Natural killer cell (primary cell): ENCODE measurements at regions not wholly inside any gene's neighbourhood (a gene's known extent, or its start where the extent isn't known, plus 50 kb on each side); places are given as distances from the start of the nearest gene placed in this dataset.

ENCODE experiments used
- ATAC-seq, 3 donors: fragments of 150-1000 bp in 2 of 3; fragments of 200-7000 bp in 1 of 3; cut with Tn5 transposase; 1 replicate in 1 of 3; 2 replicates in 2 of 3; pipeline ENCODE4 v1.10.0; 2021; ENCODE audit warnings: mild to moderate bottlenecking in 2 of 3, moderate library complexity in 2 of 3
- DNase-seq, 2 donors: peaks; one replicate each; pipeline versions ENCODE4 v3.0.0 to v3.0.0-alpha.2; 2013 to 2021; ENCODE audit warnings: mixed read lengths in 1 of 2
- H3K27ac ChIP-seq: one replicate; pipeline ENCODE4 v1.5.1; 2013; ENCODE audit warnings: mild to moderate bottlenecking, low read length
- H3K27me3 ChIP-seq: one replicate; pipeline ENCODE4 v1.6.1; 2013; ENCODE audit warnings: low read length; ENCODE audit not compliant: control insufficient read depth, insufficient read depth
- H3K36me3 ChIP-seq: one replicate; pipeline ENCODE4 v1.6.1; 2013; ENCODE audit warnings: low read length; ENCODE audit not compliant: control insufficient read depth, insufficient read depth
- H3K4me1 ChIP-seq: one replicate; pipeline ENCODE4 v1.6.1; 2013; ENCODE audit warnings: low read length; ENCODE audit not compliant: control insufficient read depth, insufficient read depth
- H3K4me3 ChIP-seq: one replicate; pipeline ENCODE4 v1.5.1; 2013; ENCODE audit warnings: low read length
- H3K9me3 ChIP-seq: one replicate; pipeline ENCODE4 v1.6.1; 2013; ENCODE audit warnings: low read length; ENCODE audit not compliant: control insufficient read depth, insufficient read depth
- H3K27ac Mint-ChIP-seq, 2 donors: one replicate each; pipeline ENCODE4 v1.8.0; 2022; ENCODE audit warnings: mild to moderate bottlenecking in 2 of 2, mixed read lengths in 2 of 2, moderate library complexity in 1 of 2
- H3K27me3 Mint-ChIP-seq, 2 donors: one replicate each; pipeline ENCODE4 v1.8.0; 2022; ENCODE audit warnings: low read depth in 2 of 2, mixed read lengths in 2 of 2
- H3K36me3 Mint-ChIP-seq: one replicate; pipeline ENCODE4 v1.8.0; 2022; ENCODE audit warnings: mixed read lengths
- H3K4me1 Mint-ChIP-seq, 2 donors: one replicate each; pipeline ENCODE4 v1.8.0; 2022; ENCODE audit warnings: mixed read lengths in 2 of 2
- H3K4me3 Mint-ChIP-seq: one replicate; pipeline ENCODE4 v1.8.0; 2022; ENCODE audit warnings: mild to moderate bottlenecking, moderate library complexity, mixed read lengths
- H3K9me3 Mint-ChIP-seq, 2 donors: one replicate each; pipeline ENCODE4 v1.8.0; 2022; ENCODE audit warnings: mixed read lengths in 2 of 2
- CTCF ChIP-seq: fragments of 200-600 bp; IDR thresholded peaks from one replicate; pipeline ENCODE4 v1.8.0; 2022; ENCODE audit warnings: antibody characterized with exemption
- WGBS: methylation state at CpG from one replicate; pipeline ENCODE4 v1.1.7; 2013; ENCODE audit warnings: missing lambda C conversion rate; ENCODE audit not compliant: insufficient coverage; 5-methylcytosine and 5-hydroxymethylcytosine counted together
- intact Hi-C: fragments of 100-400 bp; cut with micrococcal nuclease; formaldehyde crosslinking; loops from one replicate; pipeline ENCODE4 v1.14.2; 2022

- Histone ChIP-seq H3K27me3 (no peaks in the 10 kb centered on the region), H3K27ac (no peak overlapping the region), H3K4me3 (no peak overlapping the region), H3K9me3 (no peaks in the 10 kb centered on the region), H3K36me3 (no peaks in the 10 kb centered on the region), H3K4me1 (no peaks in the 10 kb centered on the region)
- Mint-ChIP-seq H3K4me3 (no peak overlapping the region), H3K9me3 (peaks cover 10 to 18% of the 10 kb centered on the region in 2 donors), H3K27ac (no peak overlapping the region), H3K36me3 (no peaks in the 10 kb centered on the region), H3K27me3 (no peaks in the 10 kb centered on the region), H3K4me1 (no peaks in the 10 kb centered on the region)
- ATAC-seq (no peak), DNase-seq (no peak)
- no CpG with 5 or more reads among the region's 1 CpG for WGBS
- no peak for TF ChIP-seq CTCF
- intact Hi-C loops, result no loop called here
These were observed 666.6 kb downstream of the SLITRK1 start for GRCh38 chr13:83215627-83216026.

GRCh38 chr13:83214452-83214851 lies 667.8 kb downstream of the SLITRK1 start:
- no peaks in the 10 kb centered on the region for H3K4me1 ChIP-seq
- Mint-ChIP-seq H3K27ac (no peak overlapping the region), H3K4me3 (no peak overlapping the region), H3K36me3 (no peaks in the 10 kb centered on the region), H3K4me1 (no peaks in the 10 kb centered on the region), H3K27me3 (no peaks in the 10 kb centered on the region), H3K9me3 (peaks cover 7 to 22% of the 10 kb centered on the region in 2 donors)
- ATAC-seq (no peak), DNase-seq (no peak)
- H3K4me3 ChIP-seq, result no peak overlapping the region
- no peak for TF ChIP-seq CTCF
- no peaks in the 10 kb centered on the region for H3K36me3 ChIP-seq
- WGBS, result no CpG with 5 or more reads among the region's 1 CpG
- intact Hi-C loops, result no loop called here
- H3K27me3 ChIP-seq, result no peaks in the 10 kb centered on the region
- H3K27ac ChIP-seq, result no peak overlapping the region
- H3K9me3 ChIP-seq, result peaks cover under 1% of the 10 kb centered on the region

GRCh38 chr13:83211301-83211700 lies 671.0 kb downstream of the SLITRK1 start:
- Mint-ChIP-seq H3K9me3 (peaks cover 5 to 18% of the 10 kb centered on the region in 2 donors), H3K4me1 (no peaks in the 10 kb centered on the region), H3K27ac (no peak overlapping the region), H3K27me3 (no peaks in the 10 kb centered on the region), H3K4me3 (no peak overlapping the region), H3K36me3 (no peaks in the 10 kb centered on the region)
- DNase-seq (no peak), ATAC-seq (no peak)
- 88% methylated on average over 1 of the region's 1 CpG for WGBS
- intact Hi-C loops, result no loop called here
- Histone ChIP-seq H3K9me3 (peaks cover 3% of the 10 kb centered on the region), H3K4me1 (no peaks in the 10 kb centered on the region), H3K4me3 (no peak overlapping the region), H3K27ac (no peak overlapping the region), H3K27me3 (no peaks in the 10 kb centered on the region), H3K36me3 (no peaks in the 10 kb centered on the region)
- TF ChIP-seq CTCF, result no peak

GRCh38 chr13:83204886-83205285 lies 677.4 kb downstream of the SLITRK1 start:
- Histone ChIP-seq H3K27me3 (no peaks in the 10 kb centered on the region), H3K36me3 (no peaks in the 10 kb centered on the region), H3K4me1 (no peaks in the 10 kb centered on the region), H3K4me3 (no peak overlapping the region), H3K27ac (no peak overlapping the region), H3K9me3 (peaks cover 6% of the 10 kb centered on the region)
- no peak for TF ChIP-seq CTCF
- peaks cover 9 to 27% of the 10 kb centered on the region in 2 donors for H3K9me3 Mint-ChIP-seq
- WGBS, result 87% methylated on average over 3 of the region's 3 CpGs
- intact Hi-C loops, result no loop called here
- no peaks in the 10 kb centered on the region for H3K4me1 Mint-ChIP-seq
- DNase-seq, result no peak
- no peaks in the 10 kb centered on the region for H3K27me3 Mint-ChIP-seq
- H3K36me3 Mint-ChIP-seq, result peaks cover 13% of the 10 kb centered on the region
- no peak overlapping the region for H3K4me3 Mint-ChIP-seq
- no peak overlapping the region for H3K27ac Mint-ChIP-seq
- ATAC-seq, result no peak
